ENCODE measurements at regions not wholly inside any gene's neighbourhood (a gene's known extent, or its start where the extent isn't known, plus 50 kb on each side); places are given as distances from the start of the nearest gene placed in this dataset.
A peak's percentile ranks its signal among the peaks of the same experiment; 100 is the strongest.

GRCh38 chr4:77471821-77472495 lies 133.7 kb upstream of the CXCL13 start:
- TF ChIP-seq CTCF (IDR thresholded peaks at IDR 0.05; ENCODE audit: borderline replicate concordance, insufficient read depth, low read depth, low read length), result no peak
- no peak overlapping the region for H3K4me3 ChIP-seq (ENCODE audit: low read depth, low read length)

- TF ChIP-seq CTCF (IDR thresholded peaks at IDR 0.05; ENCODE audit: borderline replicate concordance, insufficient read depth, low read depth, low read length), result peak; percentile 48; the same call in 1 of the 2 replicates
- no peak overlapping the region for H3K4me3 ChIP-seq (ENCODE audit: low read depth, low read length)
These were observed 132.1 kb upstream of the CXCL13 start for GRCh38 chr4:77473509-77473908.

GRCh38 chr4:77481856-77482255 lies 123.8 kb upstream of the CXCL13 start:
- TF ChIP-seq CTCF (IDR thresholded peaks at IDR 0.05; ENCODE audit: borderline replicate concordance, insufficient read depth, low read depth, low read length), result no peak

GRCh38 chr4:77488882-77489281 lies 116.7 kb upstream of the CXCL13 start:
- TF ChIP-seq CTCF (IDR thresholded peaks at IDR 0.05; ENCODE audit: borderline replicate concordance, insufficient read depth, low read depth, low read length), result no peak
- no peak overlapping the region for H3K4me3 ChIP-seq (ENCODE audit: low read depth, low read length)

More at GRCh38 chr4:77481856-77482255, 123.8 kb upstream of the CXCL13 start:
- H3K4me3 ChIP-seq (ENCODE audit: low read depth, low read length), result no peak overlapping the region

- no peak overlapping the region for H3K4me3 ChIP-seq (ENCODE audit: low read depth, low read length)
- no peak for TF ChIP-seq CTCF (IDR thresholded peaks at IDR 0.05; ENCODE audit: borderline replicate concordance, insufficient read depth, low read depth, low read length)
These were observed 112.4 kb upstream of the CXCL13 start for GRCh38 chr4:77493120-77493752.

GRCh38 chr4:77493829-77494551 lies 111.6 kb upstream of the CXCL13 start:
- H3K4me3 ChIP-seq (ENCODE audit: low read depth, low read length), result no peak overlapping the region
- no peak for TF ChIP-seq CTCF (IDR thresholded peaks at IDR 0.05; ENCODE audit: borderline replicate concordance, insufficient read depth, low read depth, low read length)
